Ectodermal cell (in vitro differentiated cells): ENCODE measurements at regions not wholly inside any gene's neighbourhood (a gene's known extent, or its start where the extent isn't known, plus 50 kb on each side); places are given as distances from the start of the nearest gene placed in this dataset.
"Not testable (repeated sequence)": the region's sequence is repeated elsewhere in the genome, so short reads cannot be mapped to it uniquely, and the experiment has no call there.

ENCODE experiments used
- H3K27ac ChIP-seq: 2 replicates; pipeline ENCODE4 v1.7.0; 2013; ENCODE audit warnings: mild to moderate bottlenecking, low read depth, low read length; ENCODE audit not compliant: insufficient read depth, poor library complexity, severe bottlenecking
- H3K27me3 ChIP-seq: 2 replicates; pipeline ENCODE4 v1.7.0; 2013; ENCODE audit warnings: mild to moderate bottlenecking, low read length; ENCODE audit not compliant: insufficient read depth, control insufficient read depth, poor library complexity, severe bottlenecking
- H3K36me3 ChIP-seq: one replicate; pipeline ENCODE4 v1.7.0; 2013; ENCODE audit warnings: low read length; ENCODE audit not compliant: control insufficient read depth, insufficient read depth
- H3K4me1 ChIP-seq: one replicate; pipeline ENCODE4 v1.7.0; 2013; ENCODE audit warnings: low read length; ENCODE audit not compliant: control insufficient read depth, insufficient read depth
- H3K4me3 ChIP-seq: 2 replicates; pipeline ENCODE4 v1.7.0; 2013; ENCODE audit warnings: low read depth, low read length, control low read depth; ENCODE audit not compliant: insufficient read depth
- H3K9me3 ChIP-seq: 2 replicates; pipeline ENCODE4 v1.7.0; 2013; ENCODE audit warnings: mild to moderate bottlenecking, low read length, moderate library complexity; ENCODE audit not compliant: control insufficient read depth
- WGBS, 2 experiments: methylation state at CpG; one replicate each; pipeline ENCODE4 v1.1.7; 2013; ENCODE audit warnings: missing lambda C conversion rate in 2 of 2; 5-methylcytosine and 5-hydroxymethylcytosine counted together

- no peaks in the 10 kb centered on the region for H3K4me1 ChIP-seq
- H3K9me3 ChIP-seq: no peaks in the 10 kb centered on the region
- no peak overlapping the region for H3K4me3 ChIP-seq
- H3K27ac ChIP-seq: no peak overlapping the region
- no peaks in the 10 kb centered on the region for H3K27me3 ChIP-seq
- H3K36me3 ChIP-seq: no peaks in the 10 kb centered on the region
- WGBS, 2 experiments: 88 to 90% methylated on average over 1 of the region's 1 CpG
Measured at GRCh38 chr7:126103582-126103981, 1149.2 kb downstream of the GRM8 start.

DNA sequence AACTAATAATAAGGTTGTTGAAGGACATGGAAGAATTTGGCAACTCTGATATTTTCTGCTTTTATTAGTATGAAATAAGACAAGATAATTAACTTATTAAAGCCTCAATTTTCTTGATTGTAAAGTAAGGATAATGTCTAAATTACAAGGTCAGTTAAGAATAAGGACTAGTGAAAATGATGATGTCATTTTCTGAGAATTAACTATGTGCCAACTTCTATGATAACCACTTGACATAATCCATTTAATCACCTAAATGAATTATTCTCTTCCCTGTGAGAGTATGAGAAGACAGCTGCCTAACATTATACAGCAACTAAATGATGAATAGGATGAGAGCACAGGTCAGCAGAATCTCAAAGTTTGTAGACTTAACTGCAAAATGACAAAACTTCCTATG lies 1153.4 kb upstream of the POT1 start:
- no peak overlapping the region for H3K4me3 ChIP-seq

GRCh38 chr7:126079581-126079980 lies 1150.0 kb upstream of the POT1 start:
- Histone ChIP-seq H3K27me3 (no peaks in the 10 kb centered on the region), H3K36me3 (no peaks in the 10 kb centered on the region), H3K4me1 (no peaks in the 10 kb centered on the region), H3K9me3 (no peaks in the 10 kb centered on the region), H3K4me3 (no peak overlapping the region), H3K27ac (no peak overlapping the region)

More for the DNA sequence above, 1153.4 kb upstream of the POT1 start:
- H3K27ac ChIP-seq: no peak overlapping the region
- H3K4me1 ChIP-seq: no peaks in the 10 kb centered on the region
- H3K36me3 ChIP-seq: no peaks in the 10 kb centered on the region
- H3K27me3 ChIP-seq: no peaks in the 10 kb centered on the region
- no peaks in the 10 kb centered on the region for H3K9me3 ChIP-seq

DNA sequence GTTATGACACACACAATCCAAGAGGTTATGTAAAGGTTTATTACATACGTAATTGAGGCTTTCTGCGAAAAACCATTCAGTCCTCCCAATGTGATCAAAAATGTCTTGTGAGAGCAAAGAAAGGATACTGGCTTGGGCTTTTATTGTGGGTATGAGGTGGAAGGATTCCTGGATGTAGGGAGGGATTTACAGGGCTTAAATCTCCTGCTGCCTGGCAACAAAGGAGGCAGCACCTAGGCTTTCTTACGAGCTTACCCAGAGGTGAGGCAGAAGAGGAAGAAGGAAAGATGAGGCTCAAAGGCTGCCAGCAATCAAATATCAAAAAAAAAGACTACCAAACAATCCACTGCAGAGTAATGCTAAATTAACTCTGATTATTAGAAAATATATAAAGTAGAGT lies 1149.5 kb upstream of the POT1 start:
- Histone ChIP-seq H3K9me3 (no peaks in the 10 kb centered on the region), H3K27me3 (no peaks in the 10 kb centered on the region), H3K4me3 (no peak overlapping the region), H3K4me1 (no peaks in the 10 kb centered on the region), H3K27ac (no peak overlapping the region), H3K36me3 (no peaks in the 10 kb centered on the region)
- 69 to 73% methylated on average over 3 of the region's 3 CpGs for WGBS, 2 experiments

- Histone ChIP-seq H3K27ac (no peak overlapping the region), H3K36me3 (no peaks in the 10 kb centered on the region), H3K9me3 (no peaks in the 10 kb centered on the region), H3K4me1 (no peaks in the 10 kb centered on the region), H3K27me3 (no peaks in the 10 kb centered on the region), H3K4me3 (no peak overlapping the region)
- 66% methylated on average over 2 of the region's 4 CpGs; no CpG with 5 or more reads in 1 of the 2 experiments for WGBS, 2 experiments
Measured at GRCh38 chr7:126065766-126066165, 1136.1 kb upstream of the POT1 start.

- no peaks in the 10 kb centered on the region for H3K27me3 ChIP-seq
- H3K4me3 ChIP-seq: no peak overlapping the region
- H3K4me1 ChIP-seq: no peaks in the 10 kb centered on the region
- H3K27ac ChIP-seq: no peak overlapping the region
- no peaks in the 10 kb centered on the region for H3K36me3 ChIP-seq
- H3K9me3 ChIP-seq: no peaks in the 10 kb centered on the region
Measured at GRCh38 chr7:126057979-126058378, 1128.4 kb upstream of the POT1 start.

- H3K27me3 ChIP-seq, H3K4me3 ChIP-seq, H3K27ac ChIP-seq, H3K4me1 ChIP-seq, H3K36me3 ChIP-seq, H3K9me3 ChIP-seq: not testable (repeated sequence)
- WGBS, 2 experiments: 93 to 95% methylated on average over 4 of the region's 4 CpGs
Measured at GRCh38 chr7:126056613-126057012, 1127.0 kb upstream of the POT1 start.

GRCh38 chr7:126052229-126052628 lies 1122.6 kb upstream of the POT1 start:
- Histone ChIP-seq H3K9me3 (no peaks in the 10 kb centered on the region), H3K4me1 (no peaks in the 10 kb centered on the region), H3K4me3 (no peak overlapping the region), H3K27me3 (no peaks in the 10 kb centered on the region), H3K27ac (no peak overlapping the region), H3K36me3 (no peaks in the 10 kb centered on the region)
- 89 to 91% methylated on average over 1 of the region's 1 CpG for WGBS, 2 experiments

DNA sequence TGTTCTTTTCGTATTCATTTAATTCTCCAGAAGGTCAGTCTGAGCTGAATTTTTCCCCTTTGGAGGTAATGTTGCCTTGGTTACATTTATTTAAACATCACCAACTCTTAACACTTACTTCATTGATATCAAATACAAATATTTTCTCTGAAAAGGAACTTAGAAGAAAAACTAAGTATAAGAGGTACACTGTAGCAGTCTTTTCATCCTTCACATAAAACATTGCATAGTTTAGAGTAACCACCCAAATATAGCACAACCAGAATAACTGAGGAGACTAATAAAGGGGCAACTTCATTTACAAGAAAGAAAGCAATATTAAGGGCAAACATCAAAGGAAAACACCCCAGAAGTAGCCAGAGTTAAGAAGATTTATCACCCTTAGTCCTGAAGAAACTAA lies 1115.0 kb upstream of the POT1 start:
- Histone ChIP-seq H3K36me3 (no peaks in the 10 kb centered on the region), H3K4me1 (peaks cover 12% of the 10 kb centered on the region), H3K4me3 (no peak overlapping the region), H3K27me3 (no peaks in the 10 kb centered on the region), H3K27ac (peak overlapping the region; percentile 55), H3K9me3 (no peaks in the 10 kb centered on the region)
- 84 to 89% methylated on average over 1 of the region's 1 CpG for WGBS, 2 experiments

GRCh38 chr7:126041472-126041871 lies 1111.8 kb upstream of the POT1 start:
- WGBS, 2 experiments: 94 to 96% methylated on average over 5 of the region's 5 CpGs
- no peaks in the 10 kb centered on the region for H3K9me3 ChIP-seq
- H3K4me3 ChIP-seq: no peak overlapping the region
- H3K4me1 ChIP-seq: peaks cover 12% of the 10 kb centered on the region
- H3K27me3 ChIP-seq: no peaks in the 10 kb centered on the region
- no peak overlapping the region for H3K27ac ChIP-seq
- H3K36me3 ChIP-seq: no peaks in the 10 kb centered on the region
